Subcutaneous abdominal adipose tissue (tissue), 5 donors: ENCODE measurements at regions not wholly inside any gene's neighbourhood (a gene's known extent, or its start where the extent isn't known, plus 50 kb on each side); places are given as distances from the start of the nearest gene placed in this dataset.
"Not testable (repeated sequence)": the region's sequence is repeated elsewhere in the genome, so short reads cannot be mapped to it uniquely, and the experiment has no call there.

Experiments
- H3K27ac ChIP-seq: one replicate; pipeline ENCODE4 v1.7.0; 2013; ENCODE audit warnings: low read depth, mild to moderate bottlenecking, inconsistent platforms, low read length, moderate library complexity
- H3K27me3 ChIP-seq, 5 donors: one replicate each; pipeline ENCODE4 v1.7.0; 2013; ENCODE audit warnings: low read length in 5 of 5, inconsistent platforms in 1 of 5; ENCODE audit not compliant: control insufficient read depth in 5 of 5, insufficient read depth in 4 of 5
- H3K36me3 ChIP-seq, 5 donors: one replicate each; pipeline ENCODE4 v1.7.0; 2013; ENCODE audit warnings: low read length in 5 of 5; ENCODE audit not compliant: control insufficient read depth in 5 of 5, insufficient read depth in 5 of 5
- H3K4me1 ChIP-seq, 5 donors: one replicate each; pipeline ENCODE4 v1.7.0; 2013; ENCODE audit warnings: low read length in 5 of 5, mild to moderate bottlenecking in 3 of 5, moderate library complexity in 1 of 5; ENCODE audit not compliant: control insufficient read depth in 5 of 5, insufficient read depth in 5 of 5
- H3K4me3 ChIP-seq, 5 donors: one replicate each; pipeline ENCODE4 v1.7.0; 2013; ENCODE audit warnings: low read length in 5 of 5, low read depth in 1 of 5
- H3K9ac ChIP-seq, 5 donors: one replicate each; pipeline ENCODE4 v1.7.0; 2013; ENCODE audit warnings: low read length in 5 of 5, mild to moderate bottlenecking in 4 of 5, moderate library complexity in 3 of 5
- H3K9me3 ChIP-seq, 5 donors: one replicate each; pipeline ENCODE4 v1.7.0; 2013; ENCODE audit warnings: low read length in 5 of 5; ENCODE audit not compliant: control insufficient read depth in 5 of 5
- donor health status: healthy.
- donor health status: healthy.
- donor health status: healthy.
- donor health status: healthy.
- donor health status: healthy.

- not testable (repeated sequence) for H3K9me3 ChIP-seq, H3K9ac ChIP-seq, H3K27me3 ChIP-seq, H3K27ac ChIP-seq, H3K4me3 ChIP-seq, H3K36me3 ChIP-seq, H3K4me1 ChIP-seq
Observed at GRCh38 chr20:22851679-22852346, 183.3 kb upstream of the SSTR4 start.

- no peak overlapping the region for H3K9ac ChIP-seq
- H3K27me3 ChIP-seq = peaks cover 0 to 3% (median 0%) of the 10 kb centered on the region in 5 donors
- H3K4me1 ChIP-seq = peaks cover 0 to 16% (median 0%) of the 10 kb centered on the region in 5 donors
- H3K4me3 ChIP-seq = no peak overlapping the region
- no peak overlapping the region for H3K27ac ChIP-seq
- no peaks in the 10 kb centered on the region for H3K36me3 ChIP-seq
- no peaks in the 10 kb centered on the region for H3K9me3 ChIP-seq
Observed at GRCh38 chr20:22861231-22861980, 173.7 kb upstream of the SSTR4 start.

GRCh38 chr20:22861990-22862389 is 173.1 kb upstream of the SSTR4 start:
- Histone ChIP-seq H3K36me3 (no peaks in the 10 kb centered on the region), H3K4me3 (no peak overlapping the region), H3K4me1 (peaks cover 0 to 19% (median 0%) of the 10 kb centered on the region in 5 donors), H3K9ac (no peak overlapping the region), H3K27ac (peak overlapping the region; percentile 24), H3K27me3 (peaks cover 0 to 3% (median 0%) of the 10 kb centered on the region in 5 donors), H3K9me3 (no peaks in the 10 kb centered on the region)

- no peak overlapping the region for H3K4me3 ChIP-seq
- H3K9me3 ChIP-seq = no peaks in the 10 kb centered on the region
- no peaks in the 10 kb centered on the region for H3K36me3 ChIP-seq
- peaks cover 0 to 3% (median 0%) of the 10 kb centered on the region in 5 donors for H3K27me3 ChIP-seq
- peak overlapping the region; percentile 24 for H3K27ac ChIP-seq
- H3K9ac ChIP-seq = no peak overlapping the region
- H3K4me1 ChIP-seq = peaks cover 0 to 21% (median 0%) of the 10 kb centered on the region in 5 donors
Observed at GRCh38 chr20:22862671-22863230, 172.4 kb upstream of the SSTR4 start.

- peaks cover 0 to 3% (median 0%) of the 10 kb centered on the region in 5 donors for H3K27me3 ChIP-seq
- no peak overlapping the region for H3K27ac ChIP-seq
- no peaks in the 10 kb centered on the region for H3K9me3 ChIP-seq
- no peak overlapping the region for H3K4me3 ChIP-seq
- no peak overlapping the region for H3K9ac ChIP-seq
- no peaks in the 10 kb centered on the region for H3K36me3 ChIP-seq
- peaks cover 0 to 21% (median 0%) of the 10 kb centered on the region in 5 donors for H3K4me1 ChIP-seq
Observed at GRCh38 chr20:22863826-22864225, 171.3 kb upstream of the SSTR4 start.

GRCh38 chr20:22866812-22867341 is 168.2 kb upstream of the SSTR4 start:
- Histone ChIP-seq H3K4me1 (peaks cover 0 to 16% (median 0%) of the 10 kb centered on the region in 5 donors), H3K27ac (no peak overlapping the region)

GRCh38 chr20:22878166-22878565 is 156.9 kb upstream of the SSTR4 start:
- Histone ChIP-seq H3K4me3 (no peak overlapping the region), H3K4me1 (no peaks in the 10 kb centered on the region), H3K9ac (no peak overlapping the region), H3K9me3 (no peaks in the 10 kb centered on the region), H3K27ac (no peak overlapping the region), H3K36me3 (no peaks in the 10 kb centered on the region), H3K27me3 (peaks cover 0 to 2% (median 0%) of the 10 kb centered on the region in 5 donors)

More at GRCh38 chr20:22866812-22867341, 168.2 kb upstream of the SSTR4 start:
- no peaks in the 10 kb centered on the region for H3K9me3 ChIP-seq
- no peak overlapping the region for H3K9ac ChIP-seq
- no peaks in the 10 kb centered on the region for H3K36me3 ChIP-seq
- H3K4me3 ChIP-seq = no peak overlapping the region
- peaks cover 0 to 3% (median 0%) of the 10 kb centered on the region in 5 donors for H3K27me3 ChIP-seq

GRCh38 chr20:22880277-22880676 is 154.8 kb upstream of the SSTR4 start:
- Histone ChIP-seq H3K9me3 (no peaks in the 10 kb centered on the region), H3K27me3 (peaks cover 0 to 2% (median 0%) of the 10 kb centered on the region in 5 donors), H3K27ac (no peak overlapping the region)

GRCh38 chr20:22887796-22888195 is 147.3 kb upstream of the SSTR4 start:
- no peaks in the 10 kb centered on the region for H3K4me1 ChIP-seq
- no peaks in the 10 kb centered on the region for H3K36me3 ChIP-seq
- H3K4me3 ChIP-seq = no peak overlapping the region
- no peak overlapping the region for H3K9ac ChIP-seq
- H3K27ac ChIP-seq = no peak overlapping the region
- peaks cover 0 to 3% (median 0%) of the 10 kb centered on the region in 5 donors for H3K27me3 ChIP-seq
- H3K9me3 ChIP-seq = no peaks in the 10 kb centered on the region

More at GRCh38 chr20:22880277-22880676, 154.8 kb upstream of the SSTR4 start:
- no peaks in the 10 kb centered on the region for H3K4me1 ChIP-seq
- no peak overlapping the region for H3K4me3 ChIP-seq
- H3K9ac ChIP-seq = no peak overlapping the region
- H3K36me3 ChIP-seq = no peaks in the 10 kb centered on the region
